ENCODE measurements at regions not wholly inside any gene's neighbourhood (a gene's known extent, or its start where the extent isn't known, plus 50 kb on each side); places are given as distances from the start of the nearest gene placed in this dataset.

DNA sequence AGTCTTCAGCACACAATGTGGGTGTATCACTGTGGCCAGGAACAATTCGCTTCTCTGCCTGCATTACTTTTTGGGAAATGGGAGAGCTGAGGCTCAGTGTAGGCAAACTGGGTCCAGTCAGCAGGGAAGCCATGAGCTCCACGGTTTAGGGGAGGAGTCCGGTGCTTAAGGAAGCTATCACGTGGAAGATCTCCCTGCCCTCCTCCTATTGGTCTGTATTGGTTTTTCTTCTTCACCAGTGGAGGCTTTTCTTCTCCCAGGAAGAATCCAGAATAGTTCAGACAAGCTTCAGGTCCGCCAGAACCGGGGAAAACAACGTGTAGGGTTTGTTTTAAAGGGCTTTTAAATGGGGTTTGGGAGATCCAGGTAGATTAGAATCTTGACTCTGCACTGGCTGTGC is 156.2 kb upstream of the CAMK1G start:
- DNase-seq (ENCODE audit: low read depth in 3 of 3): no peak

DNA sequence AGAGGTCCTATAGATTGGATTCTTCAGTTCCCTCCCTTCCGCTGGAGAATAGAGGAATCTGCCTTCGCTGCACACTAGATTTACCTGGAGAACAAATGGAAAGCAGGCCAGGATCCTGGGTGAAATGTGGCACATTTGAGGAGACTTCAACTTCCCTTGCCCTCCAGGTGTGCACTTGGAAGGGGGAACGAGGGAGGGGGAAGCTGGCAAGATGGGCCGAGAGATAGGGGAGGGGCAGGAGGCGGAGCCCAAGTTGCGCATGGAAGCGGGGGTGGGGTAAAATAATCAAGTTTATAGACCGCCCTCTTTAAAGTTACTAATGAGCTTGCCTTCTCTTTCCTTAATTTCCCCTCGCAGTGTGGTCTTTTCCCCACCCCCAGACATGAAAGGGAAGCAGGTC is 155.7 kb upstream of the CAMK1G start:
- no peak for DNase-seq (ENCODE audit: low read depth in 3 of 3)

DNA sequence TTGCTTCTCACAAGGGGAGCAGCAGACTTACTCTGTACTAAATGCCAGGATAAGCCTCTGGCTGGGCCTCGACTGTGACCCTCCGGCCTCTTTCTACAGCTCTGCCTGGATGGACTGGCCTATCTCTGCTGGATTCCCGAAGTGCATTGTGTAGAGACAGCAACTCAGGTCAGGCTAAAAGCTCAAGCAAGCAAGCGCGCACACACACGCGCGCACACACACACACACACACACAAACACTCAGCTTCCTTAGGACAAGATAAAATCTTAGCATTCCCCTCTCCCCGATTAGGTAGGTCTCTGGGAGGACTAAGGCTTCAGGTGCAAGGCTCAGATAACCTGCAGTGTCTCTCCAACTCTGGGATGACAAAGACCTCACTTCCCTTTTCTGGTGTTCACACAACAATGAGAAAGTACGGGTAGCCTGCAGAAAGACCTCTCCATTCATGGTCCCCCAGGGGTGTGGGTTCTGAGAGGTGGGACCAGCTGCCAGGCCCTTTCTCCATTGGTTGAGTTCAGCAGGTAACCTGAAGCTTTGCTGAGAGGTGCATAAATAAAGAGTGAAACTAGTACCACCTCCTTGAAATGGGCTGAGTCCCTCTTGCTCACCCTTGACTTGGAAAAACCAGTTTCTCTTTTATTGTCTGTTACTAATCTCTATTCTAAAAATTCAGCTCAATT is 155.1 kb upstream of the CAMK1G start:
- no peak for DNase-seq (ENCODE audit: low read depth in 3 of 3)

DNA sequence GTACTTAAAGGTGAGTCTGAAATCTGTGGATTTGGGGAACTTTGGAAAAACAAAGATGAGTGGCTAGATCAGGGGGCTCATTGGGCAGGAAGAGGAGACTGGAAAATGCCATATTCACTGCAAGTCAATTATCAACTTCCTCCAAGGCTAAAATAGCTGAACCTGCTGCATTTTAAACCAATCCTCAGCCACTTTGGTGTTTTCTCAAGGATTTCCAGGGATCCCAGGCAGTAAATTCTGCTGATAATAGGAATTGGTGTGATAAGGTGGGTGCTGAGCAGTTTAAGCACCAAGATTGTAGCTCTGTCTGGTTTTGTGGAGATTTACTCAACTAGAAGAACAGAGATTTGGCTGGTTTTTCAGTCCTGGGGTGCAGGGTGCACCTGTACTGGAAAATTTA is 153.9 kb upstream of the CAMK1G start:
- DNase-seq (ENCODE audit: low read depth in 3 of 3): no peak

DNA sequence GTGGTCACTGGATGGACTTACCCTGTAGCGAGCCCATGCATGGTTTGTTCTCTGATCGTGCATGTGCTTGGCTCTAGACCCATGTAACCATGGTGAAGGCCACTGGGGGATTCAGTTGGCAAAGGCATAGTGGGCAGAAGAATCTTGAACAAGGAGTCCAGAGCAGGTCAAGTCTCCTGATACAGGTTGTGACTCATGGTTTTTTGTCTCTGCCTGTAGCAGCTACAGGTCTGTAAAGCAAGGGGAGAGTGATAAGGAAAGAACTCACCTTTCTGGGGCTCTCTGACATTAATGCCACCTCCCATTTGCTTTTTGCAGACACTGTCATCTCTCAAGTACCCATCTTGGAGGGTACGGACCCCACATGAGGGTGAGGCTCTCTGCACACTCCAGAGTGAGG is 153.4 kb upstream of the CAMK1G start:
- DNase-seq (ENCODE audit: low read depth in 3 of 3): no peak

DNA sequence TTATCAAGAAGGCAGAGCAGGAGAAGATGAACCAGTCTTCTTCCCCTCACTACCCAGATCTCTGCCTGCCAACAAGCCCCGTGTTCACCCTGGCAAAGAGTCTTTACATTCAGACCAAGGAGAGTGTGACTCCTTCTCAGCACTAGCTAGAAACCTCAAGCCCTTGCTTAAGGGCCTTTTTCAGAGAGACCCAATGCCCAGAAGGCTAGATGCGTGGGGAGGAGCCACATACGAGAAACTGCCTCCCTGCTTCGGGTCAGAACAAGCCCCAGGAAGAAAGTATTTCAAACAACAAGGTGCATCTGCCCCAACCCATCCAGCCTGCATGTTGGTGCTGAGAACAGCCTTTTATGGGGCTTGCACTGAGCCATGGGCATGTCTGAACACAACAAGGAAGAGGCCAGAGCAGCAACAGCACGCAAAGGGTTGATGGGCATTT is 152.7 kb upstream of the CAMK1G start:
- no peak for DNase-seq (ENCODE audit: low read depth in 3 of 3)

DNA sequence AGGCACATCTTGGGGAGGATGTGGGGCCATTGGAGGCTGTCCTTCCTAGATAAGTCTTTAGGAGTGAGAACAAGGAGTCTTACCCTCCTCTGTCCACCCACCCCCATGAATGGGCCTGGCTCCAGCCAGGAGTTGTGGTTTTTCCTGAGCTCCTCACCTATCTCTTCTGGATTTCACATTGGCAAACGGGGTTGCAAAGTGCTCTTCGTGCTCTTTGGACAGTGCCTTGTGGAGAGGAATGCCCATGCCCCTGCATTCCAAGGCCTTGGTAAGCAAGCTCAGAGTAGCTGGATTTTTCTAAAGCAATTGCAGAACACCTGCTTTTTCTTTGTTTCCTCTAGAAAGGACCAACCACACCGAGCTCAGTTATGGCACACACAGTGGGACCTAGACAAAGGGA is 152.1 kb upstream of the CAMK1G start:
- DNase-seq (ENCODE audit: low read depth in 3 of 3): no peak

DNA sequence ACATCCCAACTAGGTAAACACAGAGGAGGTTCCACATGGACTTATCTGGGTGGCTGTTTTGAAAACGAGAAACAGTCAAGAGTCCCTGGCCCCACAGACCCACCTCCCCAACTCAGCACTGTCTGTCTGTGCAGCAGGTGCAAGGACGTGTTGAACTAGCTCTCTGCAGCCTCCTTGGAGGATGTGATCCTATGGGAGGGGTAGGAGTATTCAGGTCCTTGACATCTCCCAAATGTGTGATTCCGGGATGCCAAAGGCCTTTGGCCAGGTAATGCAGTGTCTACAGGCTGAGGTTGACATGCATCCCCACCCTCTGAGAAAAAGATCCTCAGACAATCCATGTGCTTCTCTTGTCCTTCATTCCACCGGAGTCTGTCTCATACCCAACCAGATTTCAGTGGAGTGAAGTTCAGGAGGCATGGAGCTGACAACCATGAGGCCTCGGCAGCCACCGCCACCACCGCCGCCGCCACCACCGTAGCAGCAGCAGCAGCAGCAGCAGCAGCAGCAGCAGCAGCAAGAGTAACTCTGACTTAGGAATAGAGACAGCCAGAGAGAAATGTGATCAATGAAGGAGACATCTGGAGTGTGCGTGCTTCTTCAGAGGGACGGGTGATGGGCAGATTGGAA is 151.6 kb upstream of the CAMK1G start:
- DNase-seq (ENCODE audit: low read depth in 3 of 3): no peak

DNA sequence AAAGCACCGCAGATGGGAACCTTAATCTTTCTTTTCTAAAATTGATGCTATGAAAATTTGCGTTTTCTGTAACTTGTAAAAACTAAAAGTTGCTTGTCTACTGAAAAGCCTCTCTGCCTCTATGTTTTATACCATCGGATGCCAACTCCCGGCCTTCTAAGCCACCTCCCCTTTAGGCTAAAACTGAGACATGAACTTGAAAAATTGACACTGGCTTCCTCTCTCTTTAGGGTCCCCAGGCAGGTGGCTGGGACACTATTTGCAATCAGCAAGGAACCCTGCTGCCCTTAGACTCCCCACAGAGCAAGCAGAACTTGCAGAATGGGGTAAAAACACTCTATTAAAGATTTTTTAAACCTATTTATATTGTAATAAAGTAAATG is 151.1 kb upstream of the CAMK1G start:
- no peak for DNase-seq (ENCODE audit: low read depth in 3 of 3)

DNA sequence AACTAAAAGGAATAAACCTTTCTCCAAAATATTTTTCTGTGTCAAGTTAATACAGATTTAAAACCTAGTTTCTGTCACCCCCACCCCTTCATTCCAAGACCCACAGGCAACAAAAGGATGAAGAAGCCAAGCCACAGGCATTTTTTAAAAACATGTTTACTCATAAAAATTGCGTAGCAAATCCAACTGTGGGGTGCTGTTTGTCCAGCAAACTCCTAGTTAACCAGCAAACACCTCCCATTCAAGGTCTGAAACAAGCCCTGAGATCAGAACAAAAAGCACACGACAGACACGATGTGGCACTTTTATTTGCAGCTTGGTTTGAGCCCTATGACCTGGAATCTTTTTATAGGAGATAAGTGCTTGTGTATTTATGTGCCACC is 149.9 kb upstream of the CAMK1G start:
- no peak for DNase-seq (ENCODE audit: low read depth in 3 of 3)

DNA sequence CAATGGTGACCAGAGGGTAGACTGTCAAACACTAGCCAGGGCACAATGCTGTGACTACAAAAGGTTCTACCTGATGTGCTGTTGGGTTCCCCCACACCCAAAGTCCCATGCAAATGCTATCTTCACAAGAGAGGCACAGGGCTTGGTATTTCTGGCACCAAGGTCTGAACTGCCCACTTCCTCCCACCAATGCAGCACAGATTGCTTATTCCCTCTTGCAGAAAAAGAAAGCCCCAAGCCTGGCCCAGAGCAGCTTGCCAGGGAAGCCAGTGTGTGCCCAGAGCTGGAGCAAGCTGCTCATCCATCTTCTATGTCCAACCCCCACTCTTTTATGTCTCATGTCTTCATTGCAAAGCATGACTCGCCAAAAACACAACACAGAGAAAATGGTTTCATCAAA is 149.4 kb upstream of the CAMK1G start:
- DNase-seq (ENCODE audit: low read depth in 3 of 3): no peak

DNA sequence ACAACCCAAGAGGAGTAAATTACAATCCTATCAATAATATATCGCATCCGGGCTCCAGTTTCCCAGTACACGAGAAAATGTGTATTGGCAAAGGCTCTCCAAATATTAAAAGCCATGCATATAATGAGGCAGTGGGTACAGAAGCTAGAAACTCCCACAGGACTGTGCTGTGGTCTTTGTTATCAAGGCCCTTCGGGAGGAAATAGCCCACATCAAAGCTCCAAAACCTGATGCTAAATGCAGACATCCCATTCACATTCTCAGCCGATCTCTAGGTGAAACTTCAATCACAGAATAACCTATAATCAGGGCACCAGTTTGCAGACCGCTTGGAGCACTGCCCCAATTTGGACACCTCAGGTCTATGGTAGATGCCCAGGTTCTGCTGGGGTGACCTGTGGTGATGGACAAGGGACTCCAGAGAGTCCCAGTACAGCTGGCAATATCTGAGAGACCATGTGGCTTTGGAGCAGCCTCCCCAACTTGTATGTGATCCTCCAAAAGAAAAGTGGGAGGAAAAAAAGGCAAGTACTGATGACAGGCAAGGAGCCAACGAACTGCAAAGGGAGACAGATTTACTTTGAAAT is 148.8 kb upstream of the CAMK1G start:
- no peak for DNase-seq (ENCODE audit: low read depth in 3 of 3)

DNA sequence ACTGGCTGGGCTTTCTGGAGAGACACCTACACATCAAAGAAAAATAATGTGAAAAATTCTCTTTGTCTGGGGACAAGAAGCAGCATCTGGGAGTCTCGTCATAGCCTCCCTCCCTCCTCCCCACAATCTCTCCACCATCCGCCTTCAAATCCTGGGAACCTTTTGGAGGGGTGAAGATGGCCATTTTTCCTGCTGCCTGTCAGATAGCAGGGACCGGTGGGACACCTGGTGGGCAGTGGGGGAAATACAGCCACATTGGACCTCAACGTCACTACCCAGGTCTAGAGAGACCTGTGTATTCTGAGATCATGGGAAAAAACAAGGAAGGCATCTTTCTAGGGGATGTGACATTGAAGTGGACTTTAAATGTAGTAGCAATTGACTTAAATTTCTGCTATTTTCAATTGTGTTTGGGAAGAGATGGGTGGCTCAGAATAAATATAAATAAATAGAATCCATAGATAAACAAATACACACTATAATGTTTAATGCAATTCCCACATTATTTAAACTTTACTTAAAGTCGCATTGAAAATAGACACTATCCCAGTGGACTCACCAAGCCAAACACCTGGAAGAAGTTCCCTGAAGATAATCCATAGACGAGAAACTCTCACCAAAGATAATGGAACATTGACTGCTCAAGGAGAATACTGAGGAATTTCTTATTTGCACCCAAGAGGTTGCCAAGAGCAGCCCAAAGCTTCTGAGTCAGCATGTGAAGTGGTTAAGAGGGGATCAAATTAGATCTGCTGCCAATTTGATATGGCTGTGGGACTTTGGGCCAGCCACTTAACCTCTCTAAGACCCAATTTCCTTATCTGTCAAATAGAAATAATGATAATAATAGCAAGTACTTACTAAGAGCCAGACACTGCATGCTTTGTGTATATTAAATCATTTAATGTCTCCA is 147.6 kb upstream of the CAMK1G start:
- no peak for DNase-seq (ENCODE audit: low read depth in 3 of 3)

DNA sequence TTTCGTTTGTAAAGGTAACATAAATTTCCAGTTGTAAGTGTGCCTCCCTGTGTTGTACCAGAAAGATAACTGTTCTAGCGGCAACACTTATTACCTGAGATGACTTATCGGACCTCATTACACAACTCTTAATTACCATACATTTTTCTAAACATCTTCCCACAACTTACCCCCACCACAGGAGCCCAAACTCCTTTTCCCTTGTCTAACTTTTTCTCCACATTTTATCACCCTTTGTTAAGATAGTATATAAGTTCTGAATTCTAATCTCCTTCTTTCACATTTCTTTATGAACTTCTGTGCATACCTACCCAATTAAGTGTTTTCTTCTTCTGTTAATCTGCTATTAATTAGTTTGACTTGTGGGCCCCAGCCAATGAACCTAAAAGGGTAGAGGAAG is 143.7 kb upstream of the CAMK1G start:
- no peak for DNase-seq (ENCODE audit: low read depth in 3 of 3)

DNA sequence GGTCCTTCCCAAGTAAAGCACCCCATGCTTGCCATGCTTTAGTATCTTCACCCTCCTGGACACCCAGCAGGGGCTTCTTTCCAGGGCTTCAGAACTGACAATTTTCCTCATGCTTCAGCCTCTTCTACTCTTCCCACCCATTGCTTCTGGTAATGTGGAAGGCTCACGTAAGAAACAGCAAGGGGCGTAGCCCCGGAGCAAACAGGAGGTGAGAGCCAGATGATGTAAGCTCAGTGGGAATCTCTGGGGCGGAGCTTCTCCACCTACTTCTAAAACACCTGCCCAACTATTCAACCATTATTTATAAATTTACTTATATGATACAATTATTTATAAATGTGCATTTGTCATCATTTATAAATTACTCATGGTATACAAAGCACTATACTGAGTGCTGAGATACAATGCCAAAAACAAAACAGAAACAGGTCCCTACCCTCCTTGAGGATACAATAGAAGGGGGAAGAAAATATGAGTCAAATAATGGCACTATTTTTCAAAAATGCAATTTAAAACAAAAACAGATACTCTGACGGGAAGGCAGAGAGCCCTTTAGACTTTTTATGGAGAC is 140.1 kb upstream of the CAMK1G start:
- no peak for DNase-seq (ENCODE audit: low read depth in 3 of 3)

DNA sequence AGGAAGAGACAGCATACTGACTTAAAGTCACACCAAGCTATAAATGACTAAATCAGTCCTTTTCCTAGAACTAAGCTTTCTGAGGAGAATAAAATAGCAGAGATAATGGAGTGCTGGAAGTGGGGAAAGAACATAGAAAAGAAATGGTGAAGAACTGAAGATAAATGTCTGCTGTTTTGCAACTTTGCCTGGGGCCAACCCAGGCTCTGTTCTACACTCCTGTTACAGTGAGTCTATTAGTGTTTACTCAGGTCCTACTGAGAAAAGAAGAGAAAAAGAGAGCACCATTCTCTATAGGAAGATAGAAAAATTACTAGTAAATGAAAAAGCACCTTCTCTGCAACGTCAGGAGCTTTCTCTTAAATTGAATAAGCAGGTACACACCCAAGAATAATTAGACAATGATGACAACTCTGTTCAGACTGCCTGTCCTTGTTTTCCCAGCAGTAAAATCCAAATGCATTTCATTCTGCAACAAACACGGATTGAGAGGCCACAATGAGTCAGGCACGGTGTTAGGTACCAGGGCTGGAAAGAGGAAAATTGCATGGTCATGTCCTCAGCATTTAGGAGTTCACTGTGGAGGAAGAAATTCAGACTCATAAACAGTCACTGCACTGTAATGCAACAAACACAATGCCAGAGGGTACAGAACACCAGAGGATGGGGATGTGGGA is 139.4 kb upstream of the CAMK1G start:
- no peak for DNase-seq (ENCODE audit: low read depth in 3 of 3)

DNA sequence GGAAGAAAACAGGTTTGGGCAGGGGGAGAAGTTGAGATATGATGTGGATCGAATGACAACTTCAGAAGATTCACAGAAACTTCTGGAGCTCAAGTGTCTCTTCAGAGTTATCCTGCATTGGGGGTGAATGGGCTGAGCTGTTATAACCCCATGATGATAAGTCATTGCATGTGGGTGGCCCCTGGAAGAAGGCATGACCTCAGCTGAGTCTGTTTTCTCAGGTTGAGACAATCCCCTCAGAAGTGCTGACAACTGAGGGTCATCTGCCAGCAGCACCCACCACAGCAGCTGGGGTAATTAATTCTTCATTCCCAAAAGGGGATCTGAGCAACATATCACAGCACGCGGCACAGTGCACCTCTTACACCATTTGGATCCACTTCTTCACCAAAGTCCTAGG is 138.6 kb upstream of the CAMK1G start:
- no peak for DNase-seq (ENCODE audit: low read depth in 3 of 3)

DNA sequence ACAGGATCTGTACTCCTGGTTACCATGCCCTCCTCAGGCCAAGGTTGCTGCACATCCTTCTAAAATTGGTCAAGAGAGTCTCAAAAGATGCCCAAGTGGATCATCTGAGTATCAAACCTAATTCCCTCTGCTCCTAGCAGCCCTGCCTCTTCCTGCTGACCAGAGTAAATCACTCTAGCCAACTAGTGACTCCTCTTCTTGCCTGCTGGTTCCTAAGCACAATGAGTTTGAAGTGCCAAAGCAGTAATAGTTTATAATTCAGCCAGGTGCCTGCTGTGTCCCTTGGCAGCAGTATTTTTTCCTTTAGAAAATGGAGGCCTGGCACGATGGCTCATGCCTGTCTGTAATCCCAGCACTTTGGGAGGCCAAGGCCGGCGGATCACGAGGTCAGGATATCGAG is 137.9 kb upstream of the CAMK1G start:
- DNase-seq (ENCODE audit: low read depth in 3 of 3): no peak

DNA sequence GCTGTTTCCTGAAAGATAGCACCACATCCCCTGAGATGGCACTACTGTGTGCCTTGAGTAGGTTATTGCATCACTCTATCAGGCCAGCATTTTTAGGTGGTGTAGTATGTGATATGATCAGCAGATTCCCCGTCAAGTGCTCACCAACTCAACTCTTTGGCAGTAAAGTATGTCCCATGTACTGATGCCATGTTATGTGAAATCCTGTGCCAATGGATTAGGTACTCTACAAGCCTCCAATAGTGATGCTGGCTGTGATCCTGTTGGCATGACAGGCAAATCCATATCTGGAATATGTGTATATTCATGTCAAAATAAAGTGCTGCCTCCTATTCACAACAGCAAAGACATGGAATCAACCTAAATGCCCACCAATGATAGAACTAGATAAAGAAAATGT is 137.2 kb upstream of the CAMK1G start:
- no peak for DNase-seq (ENCODE audit: low read depth in 3 of 3)

DNA sequence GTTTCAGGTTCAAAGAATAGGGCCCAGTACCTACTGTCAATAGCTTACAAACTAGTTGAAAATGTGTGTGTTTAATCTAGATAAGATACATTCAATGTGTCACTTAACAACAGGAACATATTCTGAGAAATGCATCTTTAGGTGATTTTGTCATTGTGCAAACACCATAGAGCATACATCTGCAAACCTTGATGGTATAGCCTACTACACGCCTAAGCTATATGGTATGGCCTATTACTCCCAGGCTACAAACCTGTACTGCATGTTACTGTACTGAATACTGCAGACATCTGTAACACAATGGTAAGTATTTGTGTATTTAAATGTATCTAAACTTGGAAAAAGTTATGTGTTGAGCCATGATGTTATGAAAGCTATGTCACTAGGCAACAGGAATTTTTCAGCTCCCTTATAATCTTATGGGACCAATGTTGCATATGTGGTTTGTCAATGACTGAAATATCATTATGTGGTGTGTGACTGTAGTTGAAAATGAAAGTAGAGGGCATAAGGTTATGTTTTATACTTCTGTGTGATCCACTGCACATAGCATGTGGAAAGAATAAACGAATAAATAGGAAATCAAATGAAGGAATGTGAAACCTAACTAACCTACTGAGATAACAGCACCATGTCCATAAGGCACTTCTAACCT is 129.0 kb upstream of the CAMK1G start:
- no peak for DNase-seq (ENCODE audit: low read depth in 3 of 3)

DNA sequence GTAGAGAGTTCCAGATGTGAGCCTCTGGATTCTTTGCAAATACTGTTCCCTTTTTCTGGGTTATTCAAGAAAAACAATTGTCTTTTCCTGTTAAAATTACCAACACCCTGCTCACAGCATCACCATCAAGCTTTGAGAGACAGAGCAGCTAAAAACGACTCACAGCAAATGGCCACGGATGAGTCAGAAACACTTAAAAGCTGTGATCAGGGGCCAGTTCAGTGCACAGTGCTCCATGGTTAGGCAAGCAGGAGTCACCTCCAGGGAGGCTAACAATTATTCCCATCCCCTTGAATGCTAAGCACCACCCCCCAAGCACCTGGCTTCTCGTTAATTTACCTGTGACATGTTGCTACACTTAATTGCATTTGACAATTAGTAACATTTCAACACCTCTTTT is 128.4 kb upstream of the CAMK1G start:
- no peak for DNase-seq (ENCODE audit: low read depth in 3 of 3)

All from stimulated activated CD4-positive, alpha-beta T cell treated with anti-CD3 and anti-CD28 coated beads, TNF-alpha, amount 100 ng/mL, for 4 hours (primary cell).